Thoracic aorta (tissue), 2 donors: ENCODE measurements at regions not wholly inside any gene's neighbourhood (a gene's known extent, or its start where the extent isn't known, plus 50 kb on each side); places are given as distances from the start of the nearest gene placed in this dataset.
A peak's percentile ranks its signal among the peaks of the same experiment; 100 is the strongest.

Experiments
- ATAC-seq: fragments of 150-250 bp; one replicate; pipeline ENCODE4 v1.8.0; 2017; ENCODE audit warnings: low read depth; ENCODE audit not compliant: insufficient number of reproducible peaks, low FRiP score
- DNase-seq: peaks from one replicate; pipeline ENCODE4 v3.0.0-alpha.2; 2020; ENCODE audit warnings: low spot score
- H3K27ac ChIP-seq, 2 donors: fragments of 200-600 bp; sonication (generic); 1 replicate in 1 of 2; 2 replicates in 1 of 2; pipeline ENCODE4 v1.5.1; 2016; ENCODE audit warnings: mild to moderate bottlenecking in 2 of 2, moderate library complexity in 2 of 2
- H3K27me3 ChIP-seq: fragments of 200-600 bp; sonication (generic); replicated peaks from 2 replicates; pipeline ENCODE4 v1.6.0; 2016; ENCODE audit warnings: mild to moderate bottlenecking; ENCODE audit not compliant: insufficient read depth
- H3K36me3 ChIP-seq: fragments of 200-600 bp; sonication (generic); one replicate; pipeline ENCODE4 v1.5.1; 2016
- H3K4me1 ChIP-seq, 2 donors: fragments of 200-600 bp; sonication (generic); 1 replicate in 1 of 2; 2 replicates in 1 of 2; pipeline versions ENCODE4 v1.5.1 to v1.6.0; 2016; ENCODE audit warnings: low read depth in 2 of 2, mild to moderate bottlenecking in 1 of 2; ENCODE audit not compliant: control insufficient read depth in 1 of 2
- H3K4me3 ChIP-seq: fragments of 200-600 bp; sonication (generic); 2 replicates; pipeline ENCODE4 v1.5.1; 2016; ENCODE audit warnings: mild to moderate bottlenecking
- H3K9me3 ChIP-seq: fragments of 200-600 bp; sonication (generic); 2 replicates; pipeline ENCODE4 v1.5.1; 2016
- TF ChIP-seq, protein P1 (sequence below): fragments of 200-600 bp; sonication (generic); IDR thresholded peaks from one replicate; pipeline ENCODE4 v1.5.1; 2019; ENCODE audit warnings: antibody characterized with exemption

DNA sequence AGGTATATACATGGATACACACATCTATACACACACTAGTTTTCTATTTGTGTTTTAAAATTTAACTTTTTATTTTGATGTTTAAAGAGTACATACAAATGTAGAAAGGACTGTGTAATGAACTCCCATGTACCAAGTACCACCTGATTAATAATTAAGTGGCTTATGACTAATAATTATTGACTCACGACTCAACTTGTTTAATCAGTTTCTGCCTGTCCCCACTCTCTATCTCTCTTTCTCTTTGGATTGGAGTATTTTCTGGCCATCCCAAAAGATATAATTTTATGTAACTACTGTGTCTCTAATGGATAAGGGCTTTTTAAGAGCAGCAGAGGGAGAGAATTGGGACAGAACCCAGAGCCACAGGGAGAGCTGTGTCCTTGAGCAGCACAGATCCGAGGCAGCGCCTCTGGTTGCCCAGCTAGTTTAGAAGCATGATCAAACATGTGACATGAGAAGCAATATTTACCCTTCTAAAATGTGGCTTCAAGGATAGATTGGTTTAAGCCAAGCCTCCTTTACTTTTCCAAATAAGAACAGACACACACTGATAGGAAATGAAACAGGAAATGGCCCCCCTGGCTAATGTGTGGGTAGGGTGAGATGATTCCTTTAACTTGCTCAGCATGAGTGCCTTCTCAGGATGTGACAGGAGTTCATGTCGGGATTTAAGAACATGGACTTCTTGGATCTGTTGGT, 81.0 kb downstream of the ERMARD start:
- Histone ChIP-seq H3K27ac (no peak overlapping the region), H3K36me3 (no peaks in the 10 kb centered on the region), H3K9me3 (no peaks in the 10 kb centered on the region), H3K4me1 (no peaks in the 10 kb centered on the region), H3K27me3 (peaks cover 4% of the 10 kb centered on the region), H3K4me3 (no peak overlapping the region)
- DNase-seq, result no peak
- TF ChIP-seq, protein P1, sequence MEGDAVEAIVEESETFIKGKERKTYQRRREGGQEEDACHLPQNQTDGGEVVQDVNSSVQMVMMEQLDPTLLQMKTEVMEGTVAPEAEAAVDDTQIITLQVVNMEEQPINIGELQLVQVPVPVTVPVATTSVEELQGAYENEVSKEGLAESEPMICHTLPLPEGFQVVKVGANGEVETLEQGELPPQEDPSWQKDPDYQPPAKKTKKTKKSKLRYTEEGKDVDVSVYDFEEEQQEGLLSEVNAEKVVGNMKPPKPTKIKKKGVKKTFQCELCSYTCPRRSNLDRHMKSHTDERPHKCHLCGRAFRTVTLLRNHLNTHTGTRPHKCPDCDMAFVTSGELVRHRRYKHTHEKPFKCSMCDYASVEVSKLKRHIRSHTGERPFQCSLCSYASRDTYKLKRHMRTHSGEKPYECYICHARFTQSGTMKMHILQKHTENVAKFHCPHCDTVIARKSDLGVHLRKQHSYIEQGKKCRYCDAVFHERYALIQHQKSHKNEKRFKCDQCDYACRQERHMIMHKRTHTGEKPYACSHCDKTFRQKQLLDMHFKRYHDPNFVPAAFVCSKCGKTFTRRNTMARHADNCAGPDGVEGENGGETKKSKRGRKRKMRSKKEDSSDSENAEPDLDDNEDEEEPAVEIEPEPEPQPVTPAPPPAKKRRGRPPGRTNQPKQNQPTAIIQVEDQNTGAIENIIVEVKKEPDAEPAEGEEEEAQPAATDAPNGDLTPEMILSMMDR, result no peak
- ATAC-seq, result no peak

DNA sequence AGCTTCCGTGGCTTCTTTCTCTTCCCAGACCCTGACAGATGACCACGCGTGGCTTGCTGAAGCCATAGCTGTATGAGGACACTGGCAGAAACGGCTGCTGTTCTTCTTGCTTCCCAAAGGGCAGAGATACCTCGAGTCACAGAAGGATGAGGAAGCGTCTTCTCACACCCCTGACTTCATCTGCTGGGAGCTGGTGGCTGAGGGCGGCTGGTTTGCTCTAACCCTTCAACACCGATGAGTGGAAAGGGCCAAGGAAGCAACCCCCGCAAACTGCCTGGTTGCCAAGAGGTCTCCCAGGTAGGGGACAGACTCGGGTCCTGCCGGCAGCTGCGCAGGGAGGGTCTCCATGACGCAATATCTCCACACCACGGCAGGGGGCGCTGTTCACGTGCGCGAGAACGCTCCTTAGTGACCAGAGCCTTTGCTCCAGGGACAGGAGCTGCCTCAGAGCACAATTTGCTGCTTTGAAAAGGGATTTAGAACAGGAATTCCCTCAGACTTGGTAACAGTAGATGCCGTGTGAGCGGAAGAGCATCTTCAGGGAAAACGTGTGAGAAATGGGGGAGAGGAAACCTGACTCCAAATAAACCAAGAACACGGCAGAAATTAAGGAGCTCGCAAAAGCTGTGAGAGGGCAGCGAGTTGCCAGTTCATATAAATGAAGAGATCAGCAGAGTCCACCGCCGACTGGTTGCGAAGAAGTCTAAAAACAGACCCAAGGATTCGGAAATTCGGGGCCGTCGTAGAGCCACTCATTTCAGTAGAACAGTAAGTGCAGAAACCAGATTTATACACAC, 80.2 kb downstream of the ERMARD start:
- no peaks in the 10 kb centered on the region for H3K4me1 ChIP-seq

More for the DNA sequence above, 80.2 kb downstream of the ERMARD start:
- H3K27ac ChIP-seq, result no peak overlapping the region
- H3K4me3 ChIP-seq, result peak overlapping the region; percentile 4
- TF ChIP-seq, protein P1, result peak; percentile 87
- ATAC-seq (no peak), DNase-seq (no peak)
- H3K9me3 ChIP-seq, result no peaks in the 10 kb centered on the region
- H3K27me3 ChIP-seq, result peaks cover 4% of the 10 kb centered on the region
- H3K36me3 ChIP-seq, result no peaks in the 10 kb centered on the region
